ENCODE measurements at regions not wholly inside any gene's neighbourhood (a gene's known extent, or its start where the extent isn't known, plus 50 kb on each side); places are given as distances from the start of the nearest gene placed in this dataset.
"Not testable (repeated sequence)": the region's sequence is repeated elsewhere in the genome, so short reads cannot be mapped to it uniquely, and the experiment has no call there.

GRCh38 chr21:15671188-15671587, 58.6 kb upstream of the USP25 start:
- no peak for DNase-seq (ENCODE audit: low spot score)

- DNase-seq (ENCODE audit: low spot score), result not testable (repeated sequence)
Measured at GRCh38 chr21:15672578-15672977, 57.2 kb upstream of the USP25 start.

GRCh38 chr21:15676935-15677334, 52.8 kb upstream of the USP25 start:
- DNase-seq (ENCODE audit: low spot score), result peak; percentile 5

DNA sequence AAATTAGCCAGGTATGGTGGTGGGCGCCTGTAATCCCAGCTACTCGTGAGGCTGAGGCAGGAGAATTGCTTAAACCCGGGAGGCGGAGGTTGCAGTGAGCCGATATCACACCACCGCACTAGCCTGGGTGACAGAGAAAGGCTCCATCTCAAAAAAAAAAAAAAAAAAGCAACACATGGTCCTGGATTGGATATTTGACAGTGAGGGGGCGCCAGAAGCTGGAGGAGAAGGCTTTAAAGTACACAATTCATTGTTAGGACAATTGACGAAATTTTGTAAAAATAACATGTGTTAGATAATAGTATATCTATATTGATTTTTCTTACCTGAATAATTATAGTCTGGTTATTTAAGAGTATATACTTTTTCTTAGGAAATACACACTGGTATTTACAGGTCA, 50.2 kb upstream of the USP25 start:
- no peak for DNase-seq (ENCODE audit: low spot score)
